ENCODE measurements at regions not wholly inside any gene's neighbourhood (a gene's known extent, or its start where the extent isn't known, plus 50 kb on each side); places are given as distances from the start of the nearest gene placed in this dataset.

- no peak overlapping the region for H3K27ac ChIP-seq (ENCODE audit: low read length)
- peaks cover 65% of the 10 kb centered on the region for H3K79me2 ChIP-seq (replicated peaks; ENCODE audit: insufficient read depth, low read length)
- no peak for TF ChIP-seq MXI1 (conservative IDR thresholded peaks at IDR 0.05; ENCODE audit: poor library complexity, severe bottlenecking)
- TF ChIP-seq RAD21 (conservative IDR thresholded peaks at IDR 0.05): no peak
- no peak for TF ChIP-seq EP300 (conservative IDR thresholded peaks at IDR 0.05; ENCODE audit: poor library complexity, severe bottlenecking)
- TF ChIP-seq POLR2AphosphoS5 (IDR thresholded peaks at IDR 0.05): no peak
- TF ChIP-seq TAF1 (IDR thresholded peaks at IDR 0.05; ENCODE audit: low read depth): no peak
- no peak for TF ChIP-seq CTCF (IDR thresholded peaks at IDR 0.05; ENCODE audit: poor library complexity, severe bottlenecking)
- no peak for TF ChIP-seq SMC3 (conservative IDR thresholded peaks at IDR 0.05; ENCODE audit: poor library complexity)
- no peak for TF ChIP-seq EZH2 (IDR thresholded peaks at IDR 0.05; ENCODE audit: borderline replicate concordance, insufficient read depth, low read length, poor library complexity, severe bottlenecking)
- no peak for TF ChIP-seq REST (IDR thresholded peaks at IDR 0.05; ENCODE audit: borderline replicate concordance)
- peaks cover under 1% of the 10 kb centered on the region for H3F3A ChIP-seq (ENCODE audit: insufficient read depth, low read length, poor library complexity, severe bottlenecking)
- no peak overlapping the region for H3K9ac ChIP-seq (ENCODE audit: low read length)
- H3K4me2 ChIP-seq (ENCODE audit: low read length): peak overlapping the region; percentile 56
- H3K27me3 ChIP-seq (ENCODE audit: insufficient read depth, low read depth, low read length): no peaks in the 10 kb centered on the region
- no peaks in the 10 kb centered on the region for H3K9me2 ChIP-seq (ENCODE audit: insufficient read depth, low read length)
- no peaks in the 10 kb centered on the region for H3K36me3 ChIP-seq (ENCODE audit: insufficient read depth, low read length)
- H3K9me3 ChIP-seq (ENCODE audit: low read length): no peaks in the 10 kb centered on the region
- H2AFZ ChIP-seq (ENCODE audit: low read depth, low read length): no peak overlapping the region
- peaks cover 25% of the 10 kb centered on the region for H4K20me1 ChIP-seq (ENCODE audit: insufficient read depth)
- peak overlapping the region; percentile 74 for H3K4me3 ChIP-seq (ENCODE audit: low read length)
Measured at GRCh38 chr6:26162399-26162798, 75.2 kb downstream of the HFE start.

- Histone ChIP-seq H4K20me1 (ENCODE audit: insufficient read depth) (peaks cover 19% of the 10 kb centered on the region), H3K4me2 (ENCODE audit: low read length) (no peak overlapping the region), H3K9ac (ENCODE audit: low read length) (no peak overlapping the region), H3K9me3 (ENCODE audit: low read length) (no peaks in the 10 kb centered on the region), H3K36me3 (ENCODE audit: insufficient read depth, low read length) (no peaks in the 10 kb centered on the region), H2AFZ (ENCODE audit: low read depth, low read length) (no peak overlapping the region), H3F3A (ENCODE audit: insufficient read depth, low read length, poor library complexity, severe bottlenecking) (no peaks in the 10 kb centered on the region), H3K9me2 (ENCODE audit: insufficient read depth, low read length) (no peaks in the 10 kb centered on the region), H3K79me2 (replicated peaks; ENCODE audit: insufficient read depth, low read length) (peaks cover 63% of the 10 kb centered on the region), H3K27ac (ENCODE audit: low read length) (no peak overlapping the region), H3K27me3 (ENCODE audit: insufficient read depth, low read depth, low read length) (no peaks in the 10 kb centered on the region), H3K4me3 (ENCODE audit: low read length) (no peak overlapping the region)
- TF ChIP-seq EZH2 (IDR thresholded peaks at IDR 0.05; ENCODE audit: borderline replicate concordance, insufficient read depth, low read length, poor library complexity, severe bottlenecking) (no peak), POLR2AphosphoS5 (IDR thresholded peaks at IDR 0.05) (no peak), EP300 (conservative IDR thresholded peaks at IDR 0.05; ENCODE audit: poor library complexity, severe bottlenecking) (no peak), RAD21 (conservative IDR thresholded peaks at IDR 0.05) (no peak), MXI1 (conservative IDR thresholded peaks at IDR 0.05; ENCODE audit: poor library complexity, severe bottlenecking) (no peak), REST (IDR thresholded peaks at IDR 0.05; ENCODE audit: borderline replicate concordance) (no peak), CTCF (IDR thresholded peaks at IDR 0.05; ENCODE audit: poor library complexity, severe bottlenecking) (no peak), TAF1 (IDR thresholded peaks at IDR 0.05; ENCODE audit: low read depth) (no peak), SMC3 (conservative IDR thresholded peaks at IDR 0.05; ENCODE audit: poor library complexity) (no peak)
Measured at GRCh38 chr6:26163427-26164119, 76.3 kb downstream of the HFE start.
